ENCODE measurements at regions not wholly inside any gene's neighbourhood (a gene's known extent, or its start where the extent isn't known, plus 50 kb on each side); places are given as distances from the start of the nearest gene placed in this dataset.

DNA sequence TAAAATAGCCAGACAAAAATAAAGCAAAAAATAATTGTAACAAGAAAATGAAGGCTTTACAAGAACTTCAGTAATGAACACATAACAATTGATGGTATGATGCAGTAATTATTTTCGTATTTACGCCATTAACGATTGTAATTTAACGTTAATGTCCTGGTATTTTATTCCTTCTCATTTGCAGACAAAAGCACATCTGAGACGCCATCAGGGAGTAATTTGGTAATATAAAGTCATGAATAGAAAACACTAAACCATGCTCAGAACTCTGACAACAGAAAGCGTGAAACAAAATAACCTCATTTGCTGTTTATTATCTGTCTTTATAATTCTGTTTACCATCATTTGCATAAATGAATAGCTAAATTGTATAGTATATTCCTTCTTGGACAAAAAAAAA lies 336.6 kb upstream of the THRB start:
- TF ChIP-seq, protein P1, sequence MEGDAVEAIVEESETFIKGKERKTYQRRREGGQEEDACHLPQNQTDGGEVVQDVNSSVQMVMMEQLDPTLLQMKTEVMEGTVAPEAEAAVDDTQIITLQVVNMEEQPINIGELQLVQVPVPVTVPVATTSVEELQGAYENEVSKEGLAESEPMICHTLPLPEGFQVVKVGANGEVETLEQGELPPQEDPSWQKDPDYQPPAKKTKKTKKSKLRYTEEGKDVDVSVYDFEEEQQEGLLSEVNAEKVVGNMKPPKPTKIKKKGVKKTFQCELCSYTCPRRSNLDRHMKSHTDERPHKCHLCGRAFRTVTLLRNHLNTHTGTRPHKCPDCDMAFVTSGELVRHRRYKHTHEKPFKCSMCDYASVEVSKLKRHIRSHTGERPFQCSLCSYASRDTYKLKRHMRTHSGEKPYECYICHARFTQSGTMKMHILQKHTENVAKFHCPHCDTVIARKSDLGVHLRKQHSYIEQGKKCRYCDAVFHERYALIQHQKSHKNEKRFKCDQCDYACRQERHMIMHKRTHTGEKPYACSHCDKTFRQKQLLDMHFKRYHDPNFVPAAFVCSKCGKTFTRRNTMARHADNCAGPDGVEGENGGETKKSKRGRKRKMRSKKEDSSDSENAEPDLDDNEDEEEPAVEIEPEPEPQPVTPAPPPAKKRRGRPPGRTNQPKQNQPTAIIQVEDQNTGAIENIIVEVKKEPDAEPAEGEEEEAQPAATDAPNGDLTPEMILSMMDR (IDR thresholded peaks at IDR 0.05; ENCODE audit: low read depth, low read length): no peak
- TF ChIP-seq, protein P2, sequence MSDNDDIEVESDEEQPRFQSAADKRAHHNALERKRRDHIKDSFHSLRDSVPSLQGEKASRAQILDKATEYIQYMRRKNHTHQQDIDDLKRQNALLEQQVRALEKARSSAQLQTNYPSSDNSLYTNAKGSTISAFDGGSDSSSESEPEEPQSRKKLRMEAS (IDR thresholded peaks at IDR 0.05; ENCODE audit: low read depth, low read length): no peak
- TF ChIP-seq MYC (IDR thresholded peaks at IDR 0.05; ENCODE audit: low read depth, low read length) (no peak), POLR2A (IDR thresholded peaks at IDR 0.05; ENCODE audit: extremely low read depth, insufficient read length) (no peak)
- no peak overlapping the region for H3K4me3 ChIP-seq (ENCODE audit: low read depth, low read length)
- no peak for DNase-seq (ENCODE audit: low read depth)

DNA sequence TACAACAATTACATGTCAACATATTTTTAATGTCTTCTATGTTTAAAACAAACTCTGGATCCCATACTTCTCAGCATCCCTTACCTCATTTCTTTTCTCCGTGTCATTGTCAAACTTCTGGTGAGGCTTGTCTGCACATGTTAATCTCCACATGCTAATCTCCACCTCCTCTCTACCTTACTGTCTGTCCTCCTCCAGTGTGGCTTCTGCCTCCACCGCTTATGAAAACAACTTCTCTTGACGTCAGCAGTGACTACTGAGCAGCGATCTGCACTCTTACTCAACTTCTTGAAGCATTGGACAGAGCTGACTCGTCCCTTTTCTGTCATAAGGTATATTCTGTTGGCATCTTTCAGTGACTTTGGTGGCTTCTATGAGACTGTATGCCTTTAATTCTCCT lies 338.2 kb upstream of the THRB start:
- DNase-seq (ENCODE audit: low read depth): no peak
- TF ChIP-seq, protein P1 (IDR thresholded peaks at IDR 0.05; ENCODE audit: low read depth, low read length): no peak
- TF ChIP-seq POLR2A (IDR thresholded peaks at IDR 0.05; ENCODE audit: extremely low read depth, insufficient read length): no peak
- no peak for TF ChIP-seq MYC (IDR thresholded peaks at IDR 0.05; ENCODE audit: low read depth, low read length)
- TF ChIP-seq, protein P2 (IDR thresholded peaks at IDR 0.05; ENCODE audit: low read depth, low read length): no peak
- no peak overlapping the region for H3K4me3 ChIP-seq (ENCODE audit: low read depth, low read length)

DNA sequence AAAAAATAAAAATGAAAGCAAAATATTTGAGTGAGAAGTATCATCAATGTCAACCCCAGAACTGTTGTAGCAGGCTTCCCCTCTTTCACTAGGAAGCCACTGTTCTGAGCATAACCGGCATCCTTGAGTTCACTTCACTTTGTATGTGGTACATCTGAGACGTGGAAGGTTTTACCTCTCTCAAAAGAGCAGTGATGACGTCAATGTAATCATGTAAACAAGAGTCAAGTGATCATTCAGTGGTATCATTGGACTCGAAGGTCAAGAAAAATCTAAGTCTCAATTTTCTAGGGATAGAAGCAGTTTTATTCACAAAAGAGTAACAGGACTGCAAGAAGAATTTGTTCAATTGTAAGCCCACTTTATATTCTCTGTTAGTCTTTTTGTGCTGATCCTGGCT lies 339.8 kb upstream of the THRB start:
- TF ChIP-seq MYC (IDR thresholded peaks at IDR 0.05; ENCODE audit: low read depth, low read length) (no peak), POLR2A (IDR thresholded peaks at IDR 0.05; ENCODE audit: extremely low read depth, insufficient read length) (no peak)
- TF ChIP-seq, protein P1 (IDR thresholded peaks at IDR 0.05; ENCODE audit: low read depth, low read length): no peak
- TF ChIP-seq, protein P2 (IDR thresholded peaks at IDR 0.05; ENCODE audit: low read depth, low read length): no peak
- H3K4me3 ChIP-seq (ENCODE audit: low read depth, low read length): no peak overlapping the region
- no peak for DNase-seq (ENCODE audit: low read depth)

DNA sequence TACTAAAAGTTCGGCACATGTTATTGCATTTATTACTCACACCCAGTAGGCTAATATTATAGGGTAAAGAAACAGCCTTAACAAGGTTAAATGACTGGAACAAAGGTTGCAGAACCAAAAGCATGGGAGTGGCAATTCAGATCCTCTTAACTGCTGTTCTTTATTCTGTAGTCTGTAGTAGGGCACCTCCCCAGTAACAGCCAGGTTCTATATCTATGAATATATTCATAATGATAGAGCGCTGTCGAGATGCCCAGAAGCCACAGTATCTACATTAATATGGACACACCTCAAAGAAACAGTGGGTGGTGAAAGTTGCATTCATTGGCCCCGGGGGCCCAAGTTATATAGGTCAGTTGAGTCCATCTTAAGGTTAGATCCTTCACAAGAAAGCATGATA lies 340.9 kb upstream of the THRB start:
- TF ChIP-seq, protein P1 (IDR thresholded peaks at IDR 0.05; ENCODE audit: low read depth, low read length): no peak
- no peak overlapping the region for H3K4me3 ChIP-seq (ENCODE audit: low read depth, low read length)
- DNase-seq (ENCODE audit: low read depth): no peak

DNA sequence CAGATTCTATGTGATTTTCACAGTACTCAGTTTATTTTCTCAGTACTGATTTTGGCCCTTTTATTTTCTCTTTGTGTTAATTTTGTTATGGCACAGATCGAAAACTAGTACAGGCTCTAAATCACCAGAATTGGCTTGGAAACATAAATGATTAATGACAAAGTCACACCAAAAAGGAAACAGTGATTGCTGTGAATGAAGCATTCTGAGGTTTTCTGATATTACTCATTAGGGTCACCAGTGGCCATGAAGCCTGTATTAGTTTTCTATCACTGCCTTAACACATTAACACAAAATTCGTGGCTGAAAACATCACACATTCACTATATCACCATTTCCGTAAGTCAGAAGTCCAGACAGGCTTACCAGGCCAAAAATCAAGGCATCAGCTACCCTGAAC lies 343.0 kb upstream of the THRB start:
- DNase-seq (ENCODE audit: low read depth): no peak
- TF ChIP-seq, protein P1 (IDR thresholded peaks at IDR 0.05; ENCODE audit: low read depth, low read length): no peak
- no peak for TF ChIP-seq MYC (IDR thresholded peaks at IDR 0.05; ENCODE audit: low read depth, low read length)
- no peak for TF ChIP-seq POLR2A (IDR thresholded peaks at IDR 0.05; ENCODE audit: extremely low read depth, insufficient read length)
- TF ChIP-seq, protein P2 (IDR thresholded peaks at IDR 0.05; ENCODE audit: low read depth, low read length): no peak
- no peak overlapping the region for H3K4me3 ChIP-seq (ENCODE audit: low read depth, low read length)

DNA sequence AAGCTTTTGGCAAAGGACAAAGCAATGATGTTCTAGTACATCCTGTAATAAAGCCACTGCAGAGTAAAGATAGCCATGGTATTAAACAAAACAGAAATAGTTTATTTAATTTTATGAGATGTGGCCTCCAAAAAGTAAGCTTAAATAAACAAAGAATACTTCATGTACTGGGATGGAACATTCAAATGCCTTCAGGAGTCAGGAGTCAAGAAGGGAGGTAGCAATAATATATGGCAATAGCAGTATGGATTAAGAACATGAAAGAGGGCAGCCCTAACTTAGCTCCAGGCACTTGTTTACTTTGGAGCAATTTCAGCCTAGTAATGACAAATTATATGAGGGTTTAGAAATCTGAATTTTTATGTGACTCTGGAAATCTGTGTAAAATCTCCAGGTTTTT lies 343.9 kb upstream of the THRB start:
- TF ChIP-seq, protein P2 (IDR thresholded peaks at IDR 0.05; ENCODE audit: low read depth, low read length): no peak
- TF ChIP-seq, protein P1 (IDR thresholded peaks at IDR 0.05; ENCODE audit: low read depth, low read length): no peak
- TF ChIP-seq POLR2A (IDR thresholded peaks at IDR 0.05; ENCODE audit: extremely low read depth, insufficient read length): no peak
- no peak for TF ChIP-seq MYC (IDR thresholded peaks at IDR 0.05; ENCODE audit: low read depth, low read length)
- DNase-seq (ENCODE audit: low read depth): no peak
- H3K4me3 ChIP-seq (ENCODE audit: low read depth, low read length): no peak overlapping the region

Measured in NB4 (cell line).